ENCODE measurements at regions not wholly inside any gene's neighbourhood (a gene's known extent, or its start where the extent isn't known, plus 50 kb on each side); places are given as distances from the start of the nearest gene placed in this dataset.

DNA sequence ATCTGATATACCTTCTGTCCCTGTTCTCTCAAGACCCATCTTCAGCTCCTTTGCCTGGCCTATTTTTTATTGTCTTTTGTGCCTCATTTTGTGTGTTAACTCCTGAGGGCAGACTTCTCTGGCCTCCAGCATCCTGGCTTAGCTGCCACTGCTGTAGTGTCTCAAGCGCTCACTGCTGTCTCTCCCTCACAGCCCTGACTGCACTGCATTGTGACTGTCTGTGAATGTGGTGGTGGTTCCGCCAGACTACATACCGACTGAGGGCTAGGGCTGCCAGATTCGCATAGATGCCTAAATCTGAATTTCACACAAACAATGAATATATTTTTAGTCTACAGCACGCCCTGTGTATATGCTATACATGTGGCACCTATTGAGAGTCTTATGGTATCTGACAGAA lies 1088.9 kb upstream of the TMEM132C start:
- no peaks in the 10 kb centered on the region for H3K27me3 ChIP-seq
- H3K4me3 ChIP-seq = no peak overlapping the region
- no peak overlapping the region for H3K27ac ChIP-seq
- H3K4me1 ChIP-seq = no peaks in the 10 kb centered on the region
- no peaks in the 10 kb centered on the region for H3K9me3 ChIP-seq (replicated peaks)
- no peaks in the 10 kb centered on the region for H3K36me3 ChIP-seq
- DNase-seq = no peak

DNA sequence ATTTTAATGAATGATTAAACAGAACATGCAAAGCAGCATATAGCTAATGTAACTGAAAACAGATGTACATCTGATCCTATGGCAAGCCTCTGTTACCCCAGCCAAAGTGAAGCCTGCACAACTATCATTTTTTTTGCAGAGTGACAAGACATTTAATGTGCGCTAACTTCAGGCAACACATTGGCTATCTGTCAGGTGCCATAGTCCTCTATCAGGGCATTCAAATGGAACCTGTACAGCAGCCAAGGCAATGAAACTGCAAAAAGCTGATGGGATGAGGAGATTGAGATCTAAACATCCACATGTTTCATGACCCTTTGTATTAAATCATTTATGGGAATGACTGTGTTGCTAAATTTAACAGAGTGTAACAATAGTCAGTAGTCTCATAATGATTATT lies 1088.5 kb upstream of the TMEM132C start:
- Histone ChIP-seq H3K4me3 (no peak overlapping the region), H3K27me3 (no peaks in the 10 kb centered on the region), H3K4me1 (no peaks in the 10 kb centered on the region), H3K9me3 (replicated peaks) (no peaks in the 10 kb centered on the region), H3K27ac (no peak overlapping the region), H3K36me3 (no peaks in the 10 kb centered on the region)
- DNase-seq = no peak

DNA sequence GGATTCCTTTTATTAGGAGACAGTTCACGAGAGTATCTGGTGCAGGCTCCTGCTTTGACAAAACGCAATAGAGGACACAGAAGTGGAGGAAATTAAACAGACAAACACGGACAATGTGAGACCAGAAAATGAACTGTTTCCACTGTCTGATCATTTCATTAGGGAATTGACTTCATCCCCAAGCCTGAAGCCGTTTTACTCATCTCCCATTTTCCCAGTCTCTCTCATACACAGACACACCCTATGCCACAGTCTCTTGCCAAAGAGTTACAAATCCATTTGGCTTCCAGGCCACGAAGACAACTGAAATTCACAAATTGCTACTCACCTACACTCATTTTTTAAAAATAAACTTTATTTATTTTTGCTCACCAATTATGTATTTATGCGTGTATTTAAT lies 1087.8 kb upstream of the TMEM132C start:
- Histone ChIP-seq H3K36me3 (no peaks in the 10 kb centered on the region), H3K4me3 (no peak overlapping the region), H3K4me1 (no peaks in the 10 kb centered on the region), H3K27ac (no peak overlapping the region), H3K27me3 (no peaks in the 10 kb centered on the region), H3K9me3 (replicated peaks) (no peaks in the 10 kb centered on the region)
- no peak for DNase-seq

DNA sequence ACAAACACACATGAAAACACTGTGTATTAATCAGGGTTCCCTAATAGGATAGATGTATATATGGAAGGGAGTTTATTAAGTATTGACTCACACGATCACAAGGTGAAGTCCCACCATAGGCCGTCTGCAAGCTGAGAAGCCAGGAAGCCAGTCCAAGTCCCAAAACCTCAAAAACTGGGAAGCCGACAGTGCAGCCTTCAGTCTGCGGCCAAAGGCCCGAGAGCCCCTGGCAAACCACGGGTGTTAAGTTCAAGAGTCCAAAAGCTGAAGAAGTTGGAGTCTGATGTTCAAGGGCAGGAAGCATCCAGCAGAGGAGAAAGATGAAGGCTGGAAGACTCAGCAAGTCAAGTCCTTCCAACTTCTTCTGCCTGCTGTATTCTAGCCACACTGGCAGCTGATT lies 1085.0 kb upstream of the TMEM132C start:
- no peaks in the 10 kb centered on the region for H3K4me1 ChIP-seq
- H3K27ac ChIP-seq = no peak overlapping the region
- no peaks in the 10 kb centered on the region for H3K9me3 ChIP-seq (replicated peaks)
- no peak for DNase-seq
- H3K36me3 ChIP-seq = no peaks in the 10 kb centered on the region
- H3K27me3 ChIP-seq = no peaks in the 10 kb centered on the region
- H3K4me3 ChIP-seq = no peak overlapping the region

DNA sequence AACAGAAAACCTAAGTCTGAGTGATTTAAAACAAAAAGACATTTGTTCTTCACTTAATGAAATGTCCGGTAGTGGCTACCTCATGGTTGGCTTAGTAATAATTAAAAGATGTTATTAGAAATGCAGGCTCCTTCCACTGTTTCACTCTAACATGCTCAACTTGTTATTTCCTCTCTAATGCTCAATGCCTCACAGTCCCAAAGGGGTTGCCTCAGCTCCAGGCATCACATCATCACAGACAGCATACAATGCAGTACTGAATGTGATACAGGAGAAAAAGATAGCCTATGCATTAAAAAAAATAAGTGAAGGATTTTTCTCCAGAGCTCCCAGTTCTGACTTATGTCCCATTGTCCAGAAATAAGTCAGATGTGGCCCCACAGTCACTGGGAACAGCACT lies 1077.0 kb upstream of the TMEM132C start:
- no peak for DNase-seq

DNA sequence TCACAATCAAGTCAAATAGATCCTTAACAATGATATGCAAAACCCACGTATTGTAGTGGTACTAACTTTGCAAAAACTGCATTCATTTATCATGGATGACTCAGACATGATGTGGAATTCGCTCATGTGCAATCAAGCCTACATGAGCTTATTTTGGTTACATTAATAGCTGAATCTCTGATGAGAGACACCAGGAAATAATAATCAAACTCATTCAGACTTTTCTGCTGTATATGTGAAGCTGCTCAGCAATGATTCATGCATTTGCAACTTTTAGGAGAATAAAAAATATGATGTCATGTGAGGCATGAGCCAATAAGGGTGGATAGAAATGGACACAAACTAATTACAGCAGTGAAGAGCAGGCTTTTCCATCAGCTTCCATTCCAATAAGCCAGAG lies 1075.8 kb upstream of the TMEM132C start:
- H3K9me3 ChIP-seq (replicated peaks) = no peaks in the 10 kb centered on the region
- H3K4me1 ChIP-seq = no peaks in the 10 kb centered on the region
- no peak overlapping the region for H3K27ac ChIP-seq
- no peak for DNase-seq
- H3K4me3 ChIP-seq = no peak overlapping the region
- no peaks in the 10 kb centered on the region for H3K36me3 ChIP-seq
- no peaks in the 10 kb centered on the region for H3K27me3 ChIP-seq

More for the DNA sequence above, 1077.0 kb upstream of the TMEM132C start:
- Histone ChIP-seq H3K36me3 (no peaks in the 10 kb centered on the region), H3K27me3 (no peaks in the 10 kb centered on the region), H3K27ac (no peak overlapping the region), H3K4me1 (no peaks in the 10 kb centered on the region), H3K9me3 (replicated peaks) (no peaks in the 10 kb centered on the region), H3K4me3 (no peak overlapping the region)

DNA sequence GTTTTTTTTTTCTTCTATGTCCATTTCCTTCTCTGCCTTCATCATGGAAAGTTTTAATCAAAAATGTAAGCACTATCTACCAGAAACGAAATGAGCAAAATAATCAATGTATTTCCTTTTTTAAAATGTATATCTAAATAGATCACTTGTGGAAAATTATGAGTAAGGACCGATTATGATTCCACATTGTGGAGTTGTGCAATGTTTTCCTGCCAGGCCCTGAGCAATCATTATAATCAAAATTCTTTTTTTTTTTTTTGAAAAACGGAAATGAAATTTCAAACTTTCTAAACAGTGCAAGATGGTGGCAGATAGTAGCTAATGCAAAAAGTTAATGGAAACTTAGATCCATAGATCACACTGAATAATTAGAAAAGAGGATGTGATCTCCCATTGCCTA lies 1074.6 kb upstream of the TMEM132C start:
- Histone ChIP-seq H3K4me3 (no peak overlapping the region), H3K36me3 (no peaks in the 10 kb centered on the region), H3K4me1 (no peaks in the 10 kb centered on the region), H3K9me3 (replicated peaks) (no peaks in the 10 kb centered on the region), H3K27ac (no peak overlapping the region), H3K27me3 (no peaks in the 10 kb centered on the region)
- no peak for DNase-seq

DNA sequence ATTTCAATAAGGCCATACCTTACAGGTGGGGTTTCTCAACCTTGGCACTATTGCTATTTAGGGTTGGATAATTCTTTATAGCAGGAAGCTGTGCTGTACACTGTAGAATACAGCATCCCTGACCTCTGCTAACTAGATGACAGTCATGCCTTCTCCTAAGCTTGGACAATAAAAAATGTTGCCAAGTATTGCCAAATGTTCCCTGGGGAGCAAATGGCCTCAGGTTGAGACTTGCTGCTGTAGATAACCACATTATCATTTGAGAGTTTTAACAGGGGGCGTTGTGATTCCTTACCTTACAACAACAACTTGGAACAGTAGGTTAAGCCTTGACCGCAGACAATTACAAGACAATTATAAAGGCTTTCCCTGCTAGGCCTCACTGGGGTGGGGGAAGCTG lies 1073.6 kb upstream of the TMEM132C start:
- no peaks in the 10 kb centered on the region for H3K4me1 ChIP-seq
- no peak overlapping the region for H3K4me3 ChIP-seq
- H3K9me3 ChIP-seq (replicated peaks) = no peaks in the 10 kb centered on the region
- no peaks in the 10 kb centered on the region for H3K36me3 ChIP-seq
- H3K27ac ChIP-seq = no peak overlapping the region
- no peaks in the 10 kb centered on the region for H3K27me3 ChIP-seq
- no peak for DNase-seq

DNA sequence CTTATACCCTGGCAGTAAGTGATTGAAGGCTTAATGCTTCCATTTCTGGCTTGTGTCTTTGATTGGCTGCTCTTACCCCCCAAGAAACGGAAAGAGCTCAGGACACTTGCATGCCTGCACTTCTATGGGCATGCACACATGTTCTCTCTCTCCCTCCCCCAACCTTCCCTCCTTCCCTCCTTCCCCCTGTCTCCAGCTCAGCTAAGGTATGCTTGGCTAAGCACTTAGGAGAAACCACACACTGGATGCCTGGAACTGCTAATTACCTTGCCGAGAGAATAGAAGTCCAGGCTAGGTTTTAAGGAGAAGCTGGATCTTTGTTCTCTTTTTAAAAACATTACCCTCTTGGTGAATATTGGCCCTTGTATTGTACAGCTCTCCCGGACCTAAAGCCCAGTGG lies 1072.8 kb upstream of the TMEM132C start:
- H3K36me3 ChIP-seq = no peaks in the 10 kb centered on the region
- DNase-seq = no peak
- no peaks in the 10 kb centered on the region for H3K27me3 ChIP-seq
- H3K27ac ChIP-seq = no peak overlapping the region
- no peaks in the 10 kb centered on the region for H3K4me1 ChIP-seq
- no peaks in the 10 kb centered on the region for H3K9me3 ChIP-seq (replicated peaks)
- H3K4me3 ChIP-seq = no peak overlapping the region

DNA sequence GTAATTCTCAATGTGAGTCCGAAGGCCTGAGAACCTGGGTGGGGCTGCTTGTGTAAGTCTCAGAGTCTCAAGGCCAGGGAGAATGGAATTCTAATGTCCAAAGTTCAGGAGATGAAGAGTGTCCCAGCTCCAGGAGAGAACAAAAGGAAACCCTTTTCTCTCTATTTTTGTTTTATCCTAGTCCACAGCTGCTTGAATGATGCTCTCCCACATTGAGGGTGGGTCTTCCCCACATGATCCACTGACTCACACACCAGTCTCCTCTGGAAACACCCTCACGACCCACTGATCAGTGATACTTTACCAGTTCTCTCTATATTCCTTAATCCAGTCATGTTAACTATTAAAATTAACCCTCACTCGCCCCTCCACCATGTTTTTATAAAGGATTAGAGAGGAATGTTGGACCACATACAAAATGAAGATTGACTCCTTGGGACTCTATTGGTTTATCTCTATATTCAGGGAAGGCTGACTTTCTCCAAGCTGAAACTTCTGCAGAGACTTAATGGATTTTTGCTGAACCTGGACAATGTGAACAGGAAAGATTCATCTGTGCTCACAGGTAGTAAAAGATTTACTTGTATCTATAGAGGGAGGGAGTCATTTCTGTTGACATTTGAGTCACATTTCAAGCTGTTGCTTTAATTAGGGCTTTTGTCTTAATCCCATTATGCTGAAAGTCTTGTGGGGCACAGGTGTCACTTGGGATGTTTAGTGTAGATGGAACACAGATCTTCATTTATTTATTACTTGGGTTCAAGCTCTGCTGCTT lies 1061.0 kb upstream of the TMEM132C start:
- Histone ChIP-seq H3K4me1 (no peaks in the 10 kb centered on the region), H3K27me3 (no peaks in the 10 kb centered on the region), H3K4me3 (no peak overlapping the region), H3K27ac (no peak overlapping the region), H3K36me3 (no peaks in the 10 kb centered on the region), H3K9me3 (replicated peaks) (no peaks in the 10 kb centered on the region)
- no peak for DNase-seq

DNA sequence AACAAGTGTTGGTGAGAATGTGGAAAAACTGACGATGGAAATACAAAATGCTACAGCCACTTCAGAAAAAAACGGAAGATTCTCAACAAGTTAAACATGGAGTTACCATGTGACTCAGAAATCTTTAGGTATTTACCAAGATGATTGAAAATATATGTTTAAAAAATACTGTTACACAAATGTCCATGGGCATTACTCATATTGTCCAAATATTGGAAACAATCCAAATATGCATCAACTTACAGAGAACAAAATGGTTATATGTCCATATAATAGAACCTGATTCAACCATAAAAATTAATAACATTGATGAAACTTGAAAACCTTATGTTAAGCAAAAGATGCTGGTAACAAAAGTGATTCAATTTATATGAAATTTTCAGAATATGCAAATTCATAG lies 1057.7 kb upstream of the TMEM132C start:
- no peaks in the 10 kb centered on the region for H3K27me3 ChIP-seq

DNA sequence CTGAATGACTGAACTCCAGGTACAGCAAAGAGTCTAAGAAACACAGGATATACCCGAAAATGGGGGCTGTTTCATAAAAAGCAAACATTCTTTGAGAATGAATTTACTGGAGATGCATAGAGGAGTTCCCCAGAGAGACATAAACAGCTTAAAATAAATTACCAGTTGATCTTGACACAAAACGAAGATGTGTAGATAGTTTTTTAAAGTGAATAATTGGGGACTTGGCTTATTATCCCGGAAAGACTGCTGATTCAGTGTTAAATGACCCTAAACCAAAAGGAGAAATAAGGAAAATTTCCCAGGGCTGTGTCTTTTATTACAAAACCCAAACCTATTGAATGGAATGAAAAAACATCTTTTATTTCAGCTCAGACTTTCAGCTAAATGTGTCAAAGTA lies 1052.8 kb upstream of the TMEM132C start:
- H3K27me3 ChIP-seq = no peaks in the 10 kb centered on the region
- no peaks in the 10 kb centered on the region for H3K9me3 ChIP-seq (replicated peaks)
- no peaks in the 10 kb centered on the region for H3K4me1 ChIP-seq
- H3K27ac ChIP-seq = no peak overlapping the region
- no peak overlapping the region for H3K4me3 ChIP-seq
- DNase-seq = no peak
- no peaks in the 10 kb centered on the region for H3K36me3 ChIP-seq

More for the DNA sequence above, 1057.7 kb upstream of the TMEM132C start:
- Histone ChIP-seq H3K27ac (no peak overlapping the region), H3K9me3 (replicated peaks) (no peaks in the 10 kb centered on the region), H3K4me3 (no peak overlapping the region), H3K4me1 (no peaks in the 10 kb centered on the region), H3K36me3 (no peaks in the 10 kb centered on the region)
- DNase-seq = no peak

DNA sequence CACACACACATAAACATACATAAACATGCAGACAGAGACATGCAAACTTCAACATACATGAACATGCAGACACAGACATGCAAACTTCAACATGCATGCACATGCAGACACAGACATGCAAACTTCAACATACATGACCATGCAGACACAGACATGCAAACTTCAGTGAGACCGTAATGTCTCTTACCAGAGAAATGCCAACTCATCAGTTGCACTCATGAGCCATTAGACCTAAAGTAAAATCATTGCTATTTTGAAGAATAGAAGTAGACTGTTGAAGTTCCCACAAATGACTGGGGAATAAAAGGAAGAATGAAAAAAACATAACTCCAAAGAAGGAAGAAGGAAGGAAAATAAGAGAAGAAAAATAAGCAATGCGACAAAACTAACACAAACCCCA lies 1044.0 kb upstream of the TMEM132C start:
- H3K36me3 ChIP-seq = no peaks in the 10 kb centered on the region
- no peak for DNase-seq
- H3K4me1 ChIP-seq = no peaks in the 10 kb centered on the region
- H3K27ac ChIP-seq = no peak overlapping the region
- H3K27me3 ChIP-seq = no peaks in the 10 kb centered on the region
- H3K4me3 ChIP-seq = no peak overlapping the region
- no peaks in the 10 kb centered on the region for H3K9me3 ChIP-seq (replicated peaks)

DNA sequence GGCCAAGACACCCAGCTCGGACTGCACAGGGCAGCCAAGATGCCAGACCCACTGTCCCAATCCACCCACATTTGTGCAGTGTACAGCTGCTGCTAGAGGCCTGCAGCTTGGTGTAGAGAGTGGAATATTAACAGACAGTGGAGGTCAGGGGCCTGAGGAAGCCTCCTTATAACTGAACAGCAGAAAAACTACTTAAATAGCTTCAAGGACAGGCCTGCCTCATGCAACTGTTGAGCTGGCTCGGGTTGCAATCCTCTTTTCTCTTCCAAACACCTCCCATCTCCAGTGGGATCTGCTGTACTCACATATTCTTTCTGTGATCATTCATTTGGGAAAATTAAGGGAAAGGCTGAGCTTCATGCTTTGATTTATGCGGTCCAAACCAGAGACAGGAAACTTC lies 1043.2 kb upstream of the TMEM132C start:
- Histone ChIP-seq H3K27me3 (no peaks in the 10 kb centered on the region), H3K4me3 (no peak overlapping the region), H3K27ac (no peak overlapping the region), H3K4me1 (no peaks in the 10 kb centered on the region), H3K36me3 (no peaks in the 10 kb centered on the region), H3K9me3 (replicated peaks) (no peaks in the 10 kb centered on the region)
- DNase-seq = no peak

DNA sequence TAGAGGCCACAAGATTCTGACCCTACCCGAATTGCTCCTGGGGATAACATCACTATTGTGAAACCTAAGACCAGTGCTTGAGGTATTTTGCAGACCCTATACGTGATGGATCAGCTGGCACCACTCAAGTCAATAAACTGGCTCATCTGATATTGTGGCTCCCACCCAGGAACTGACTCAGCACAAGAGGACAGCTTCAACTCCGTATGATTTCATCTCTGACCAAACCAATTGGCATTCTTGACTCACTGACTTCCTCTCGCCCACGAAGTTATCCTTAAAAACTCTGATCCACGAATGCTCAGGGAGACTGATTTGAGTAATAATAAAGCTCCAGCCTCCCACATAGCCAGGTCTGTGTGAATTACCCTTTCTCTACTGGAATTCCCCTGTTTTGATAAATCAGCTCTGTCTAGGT lies 1036.1 kb upstream of the TMEM132C start:
- Histone ChIP-seq H3K27me3 (no peaks in the 10 kb centered on the region), H3K4me3 (no peak overlapping the region)
- DNase-seq = no peak

DNA sequence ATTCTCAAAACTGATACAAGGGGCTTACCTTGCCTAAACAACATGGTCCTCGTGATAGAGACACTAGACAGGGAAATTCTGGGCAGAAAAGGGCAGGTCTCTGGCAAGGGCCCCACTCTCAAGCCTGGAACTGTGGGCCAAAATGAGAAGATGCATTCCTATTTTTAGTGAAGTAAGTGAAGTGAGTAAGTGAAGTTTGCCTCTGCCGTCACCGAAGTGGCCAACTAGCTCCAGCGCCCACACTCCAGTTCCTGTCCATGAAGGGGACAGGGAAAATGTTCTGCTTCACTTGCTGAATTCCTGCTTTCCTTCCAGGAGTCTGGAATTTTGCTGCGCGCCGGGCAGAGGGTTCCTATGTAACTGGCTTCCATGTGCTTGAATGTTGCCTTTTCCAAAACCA lies 1035.6 kb upstream of the TMEM132C start:
- Histone ChIP-seq H3K27ac (no peak overlapping the region), H3K27me3 (no peaks in the 10 kb centered on the region), H3K4me1 (no peaks in the 10 kb centered on the region), H3K4me3 (no peak overlapping the region), H3K9me3 (replicated peaks) (no peaks in the 10 kb centered on the region), H3K36me3 (no peaks in the 10 kb centered on the region)
- no peak for DNase-seq

More for the DNA sequence above, 1036.1 kb upstream of the TMEM132C start:
- H3K9me3 ChIP-seq (replicated peaks) = no peaks in the 10 kb centered on the region
- H3K27ac ChIP-seq = no peak overlapping the region
- no peaks in the 10 kb centered on the region for H3K4me1 ChIP-seq
- H3K36me3 ChIP-seq = no peaks in the 10 kb centered on the region

Data from SJCRH30 (cell line).